ENCODE measurements at regions not wholly inside any gene's neighbourhood (a gene's known extent, or its start where the extent isn't known, plus 50 kb on each side); places are given as distances from the start of the nearest gene placed in this dataset.

GRCh38 chr12:58310368-58310767, 369.0 kb downstream of the ATP23 start:
- no peak for TF ChIP-seq REST (IDR thresholded peaks at IDR 0.05; ENCODE audit: low read depth)
- no peak for TF ChIP-seq TEAD4 (IDR thresholded peaks at IDR 0.05)
- TF ChIP-seq ZBTB7A (IDR thresholded peaks at IDR 0.05; ENCODE audit: low read depth) = no peak
- no peak for TF ChIP-seq NFIC (IDR thresholded peaks at IDR 0.05)
- no peak for TF ChIP-seq EGR1 (IDR thresholded peaks at IDR 0.05)
- no peak for TF ChIP-seq FOXM1 (IDR thresholded peaks at IDR 0.05; ENCODE audit: borderline replicate concordance, low read depth)
- no peak for TF ChIP-seq YY1 (IDR thresholded peaks at IDR 0.05; ENCODE audit: low read depth)
- TF ChIP-seq TCF12 (IDR thresholded peaks at IDR 0.05; ENCODE audit: low read depth) = no peak
- TF ChIP-seq RAD21 (IDR thresholded peaks at IDR 0.05; ENCODE audit: low read depth) = no peak
- no peak for TF ChIP-seq MAX (IDR thresholded peaks at IDR 0.05)

GRCh38 chr12:58310809-58311622, 369.6 kb downstream of the ATP23 start:
- TF ChIP-seq ZBTB7A (IDR thresholded peaks at IDR 0.05; ENCODE audit: low read depth) (no peak), FOXM1 (IDR thresholded peaks at IDR 0.05; ENCODE audit: borderline replicate concordance, low read depth) (peak; percentile 45; the same call in 1 of the 2 replicates), TEAD4 (IDR thresholded peaks at IDR 0.05) (peak; percentile 72), RAD21 (IDR thresholded peaks at IDR 0.05; ENCODE audit: low read depth) (no peak), NFIC (IDR thresholded peaks at IDR 0.05) (peak; percentile 52), EGR1 (IDR thresholded peaks at IDR 0.05) (no peak), REST (IDR thresholded peaks at IDR 0.05; ENCODE audit: low read depth) (no peak), CREB1 (IDR thresholded peaks at IDR 0.05; ENCODE audit: low read depth) (no peak), EP300 (IDR thresholded peaks at IDR 0.05; ENCODE audit: borderline replicate concordance) (peak; percentile 62; the same call in 1 of the 2 replicates), USF1 (IDR thresholded peaks at IDR 0.05) (no peak), TAF1 (IDR thresholded peaks at IDR 0.05; ENCODE audit: low read depth) (no peak), TCF12 (IDR thresholded peaks at IDR 0.05; ENCODE audit: low read depth) (no peak; the same call in 1 of the 2 replicates), YY1 (IDR thresholded peaks at IDR 0.05; ENCODE audit: low read depth) (no peak), MAX (IDR thresholded peaks at IDR 0.05) (no peak), CEBPB (IDR thresholded peaks at IDR 0.05) (peak; percentile 67)

GRCh38 chr12:58313091-58313855, 371.9 kb downstream of the ATP23 start:
- TF ChIP-seq TAF1 (IDR thresholded peaks at IDR 0.05; ENCODE audit: low read depth) (no peak), CREB1 (IDR thresholded peaks at IDR 0.05; ENCODE audit: low read depth) (no peak), YY1 (IDR thresholded peaks at IDR 0.05; ENCODE audit: low read depth) (no peak), EP300 (IDR thresholded peaks at IDR 0.05; ENCODE audit: borderline replicate concordance) (no peak), CEBPB (IDR thresholded peaks at IDR 0.05) (no peak), EGR1 (IDR thresholded peaks at IDR 0.05) (no peak), TCF12 (IDR thresholded peaks at IDR 0.05; ENCODE audit: low read depth) (no peak), MAX (IDR thresholded peaks at IDR 0.05) (no peak), FOXM1 (IDR thresholded peaks at IDR 0.05; ENCODE audit: borderline replicate concordance, low read depth) (no peak), TEAD4 (IDR thresholded peaks at IDR 0.05) (no peak), ZBTB7A (IDR thresholded peaks at IDR 0.05; ENCODE audit: low read depth) (no peak), REST (IDR thresholded peaks at IDR 0.05; ENCODE audit: low read depth) (no peak), USF1 (IDR thresholded peaks at IDR 0.05) (no peak), NFIC (IDR thresholded peaks at IDR 0.05) (no peak), RAD21 (IDR thresholded peaks at IDR 0.05; ENCODE audit: low read depth) (no peak)

Data from Ishikawa (cell line).